ENCODE measurements at regions not wholly inside any gene's neighbourhood (a gene's known extent, or its start where the extent isn't known, plus 50 kb on each side); places are given as distances from the start of the nearest gene placed in this dataset.

GRCh38 chr1:30538226-30538992 lies 185.0 kb downstream of the MATN1 start:
- TF ChIP-seq, protein P1, sequence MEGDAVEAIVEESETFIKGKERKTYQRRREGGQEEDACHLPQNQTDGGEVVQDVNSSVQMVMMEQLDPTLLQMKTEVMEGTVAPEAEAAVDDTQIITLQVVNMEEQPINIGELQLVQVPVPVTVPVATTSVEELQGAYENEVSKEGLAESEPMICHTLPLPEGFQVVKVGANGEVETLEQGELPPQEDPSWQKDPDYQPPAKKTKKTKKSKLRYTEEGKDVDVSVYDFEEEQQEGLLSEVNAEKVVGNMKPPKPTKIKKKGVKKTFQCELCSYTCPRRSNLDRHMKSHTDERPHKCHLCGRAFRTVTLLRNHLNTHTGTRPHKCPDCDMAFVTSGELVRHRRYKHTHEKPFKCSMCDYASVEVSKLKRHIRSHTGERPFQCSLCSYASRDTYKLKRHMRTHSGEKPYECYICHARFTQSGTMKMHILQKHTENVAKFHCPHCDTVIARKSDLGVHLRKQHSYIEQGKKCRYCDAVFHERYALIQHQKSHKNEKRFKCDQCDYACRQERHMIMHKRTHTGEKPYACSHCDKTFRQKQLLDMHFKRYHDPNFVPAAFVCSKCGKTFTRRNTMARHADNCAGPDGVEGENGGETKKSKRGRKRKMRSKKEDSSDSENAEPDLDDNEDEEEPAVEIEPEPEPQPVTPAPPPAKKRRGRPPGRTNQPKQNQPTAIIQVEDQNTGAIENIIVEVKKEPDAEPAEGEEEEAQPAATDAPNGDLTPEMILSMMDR (conservative IDR thresholded peaks at IDR 0.05; ENCODE audit: low read depth, low read length) = no peak
- no peak overlapping the region for H3K4me3 ChIP-seq (ENCODE audit: low read depth, low read length)
- no peak for DNase-seq (ENCODE audit: low read depth)

- TF ChIP-seq, protein P1 (conservative IDR thresholded peaks at IDR 0.05; ENCODE audit: low read depth, low read length) = no peak
- H3K4me3 ChIP-seq (ENCODE audit: low read depth, low read length) = no peak overlapping the region
- no peak for DNase-seq (ENCODE audit: low read depth)
Observed at GRCh38 chr1:30537279-30537678, 186.1 kb downstream of the MATN1 start.

GRCh38 chr1:30536530-30536929 lies 186.9 kb downstream of the MATN1 start:
- no peak for DNase-seq (ENCODE audit: low read depth)
- no peak overlapping the region for H3K4me3 ChIP-seq (ENCODE audit: low read depth, low read length)
- TF ChIP-seq, protein P1 (conservative IDR thresholded peaks at IDR 0.05; ENCODE audit: low read depth, low read length) = no peak

GRCh38 chr1:30535595-30536325 lies 187.6 kb downstream of the MATN1 start:
- DNase-seq (ENCODE audit: low read depth) = no peak
- no peak overlapping the region for H3K4me3 ChIP-seq (ENCODE audit: low read depth, low read length)
- TF ChIP-seq, protein P1 (conservative IDR thresholded peaks at IDR 0.05; ENCODE audit: low read depth, low read length) = no peak

DNA sequence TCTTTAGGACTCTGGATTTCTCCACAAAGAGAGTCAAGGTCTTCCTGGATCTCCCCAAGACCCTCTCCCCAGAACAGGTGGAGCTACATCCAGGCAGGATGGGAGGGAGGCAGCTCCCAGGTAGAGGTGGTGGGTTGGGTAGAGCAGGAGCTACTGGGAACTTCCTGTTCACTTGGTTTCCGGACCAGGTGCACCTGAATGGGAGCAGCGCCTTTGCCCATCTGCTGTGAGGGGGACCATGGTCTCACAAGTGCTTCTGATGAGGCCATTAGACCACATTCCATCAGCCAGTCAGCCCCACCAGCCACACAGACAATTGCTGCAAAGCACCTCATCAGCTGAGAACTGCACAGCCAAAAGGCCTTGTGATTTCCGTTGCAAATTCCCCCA lies 188.8 kb downstream of the MATN1 start:
- TF ChIP-seq, protein P1 (conservative IDR thresholded peaks at IDR 0.05; ENCODE audit: low read depth, low read length) = no peak
- H3K4me3 ChIP-seq (ENCODE audit: low read depth, low read length) = no peak overlapping the region
- no peak for DNase-seq (ENCODE audit: low read depth)

- H3K4me3 ChIP-seq (ENCODE audit: low read depth, low read length) = no peak overlapping the region
- TF ChIP-seq, protein P1 (conservative IDR thresholded peaks at IDR 0.05; ENCODE audit: low read depth, low read length) = no peak
- no peak for DNase-seq (ENCODE audit: low read depth)
Observed at GRCh38 chr1:30533796-30534550, 189.4 kb downstream of the MATN1 start.

All from epithelial cell of proximal tubule (primary cell).